ENCODE measurements at regions not wholly inside any gene's neighbourhood (a gene's known extent, or its start where the extent isn't known, plus 50 kb on each side); places are given as distances from the start of the nearest gene placed in this dataset.

DNA sequence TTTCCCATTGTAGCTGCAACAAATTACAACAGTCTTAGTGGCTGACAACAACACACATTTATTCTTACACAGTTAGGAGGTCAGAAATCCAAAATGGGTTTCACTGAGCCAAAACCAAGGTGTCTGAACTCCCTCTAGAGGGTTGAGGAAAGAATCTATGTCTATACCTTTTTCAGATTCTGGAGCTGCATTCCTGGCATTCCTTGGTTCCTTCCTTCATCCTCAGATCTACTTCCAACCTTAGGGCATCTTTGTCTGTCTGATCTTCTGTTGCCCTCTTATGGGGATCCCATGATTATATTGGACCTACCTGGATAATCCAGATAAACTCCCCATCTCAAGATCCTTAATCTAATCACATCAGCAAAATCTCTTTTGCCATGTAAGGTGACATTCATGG, 540.9 kb upstream of the MAP3K7 start:
- POLR2A ChIA-PET (ENCODE audit: low non-redundant PET) = no interaction called here
- Histone ChIP-seq H3K36me3 (ENCODE audit: insufficient read depth, low read length, poor library complexity, severe bottlenecking) (no peaks in the 10 kb centered on the region), H3K4me1 (ENCODE audit: insufficient read depth, low read length, poor library complexity, severe bottlenecking) (no peaks in the 10 kb centered on the region), H3K27ac (ENCODE audit: low read depth, low read length, poor library complexity, severe bottlenecking) (no peak overlapping the region), H3K4me3 (ENCODE audit: low read depth, low read length, poor library complexity, severe bottlenecking) (no peak overlapping the region), H3K27me3 (replicated peaks; ENCODE audit: insufficient read depth, low read depth, low read length, poor library complexity) (no peaks in the 10 kb centered on the region), H3K9me3 (ENCODE audit: low read depth, low read length, poor library complexity, severe bottlenecking) (no peaks in the 10 kb centered on the region)
- intact Hi-C loops (cut with micrococcal nuclease; ENCODE audit: unreplicated experiment) = no loop called here
- BruUV-seq (replicated peaks) = no TSS peak
- DNase-seq (ENCODE audit: low spot score) = no peak
- CTCF ChIA-PET = no interaction called here
- TF ChIP-seq, protein P1, sequence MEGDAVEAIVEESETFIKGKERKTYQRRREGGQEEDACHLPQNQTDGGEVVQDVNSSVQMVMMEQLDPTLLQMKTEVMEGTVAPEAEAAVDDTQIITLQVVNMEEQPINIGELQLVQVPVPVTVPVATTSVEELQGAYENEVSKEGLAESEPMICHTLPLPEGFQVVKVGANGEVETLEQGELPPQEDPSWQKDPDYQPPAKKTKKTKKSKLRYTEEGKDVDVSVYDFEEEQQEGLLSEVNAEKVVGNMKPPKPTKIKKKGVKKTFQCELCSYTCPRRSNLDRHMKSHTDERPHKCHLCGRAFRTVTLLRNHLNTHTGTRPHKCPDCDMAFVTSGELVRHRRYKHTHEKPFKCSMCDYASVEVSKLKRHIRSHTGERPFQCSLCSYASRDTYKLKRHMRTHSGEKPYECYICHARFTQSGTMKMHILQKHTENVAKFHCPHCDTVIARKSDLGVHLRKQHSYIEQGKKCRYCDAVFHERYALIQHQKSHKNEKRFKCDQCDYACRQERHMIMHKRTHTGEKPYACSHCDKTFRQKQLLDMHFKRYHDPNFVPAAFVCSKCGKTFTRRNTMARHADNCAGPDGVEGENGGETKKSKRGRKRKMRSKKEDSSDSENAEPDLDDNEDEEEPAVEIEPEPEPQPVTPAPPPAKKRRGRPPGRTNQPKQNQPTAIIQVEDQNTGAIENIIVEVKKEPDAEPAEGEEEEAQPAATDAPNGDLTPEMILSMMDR (conservative IDR thresholded peaks at IDR 0.05; ENCODE audit: low read depth, low read length) = no peak
- no peak for TF ChIP-seq EZH2 (IDR thresholded peaks at IDR 0.05; ENCODE audit: borderline replicate concordance, low read depth, low read length, poor library complexity, severe bottlenecking)

DNA sequence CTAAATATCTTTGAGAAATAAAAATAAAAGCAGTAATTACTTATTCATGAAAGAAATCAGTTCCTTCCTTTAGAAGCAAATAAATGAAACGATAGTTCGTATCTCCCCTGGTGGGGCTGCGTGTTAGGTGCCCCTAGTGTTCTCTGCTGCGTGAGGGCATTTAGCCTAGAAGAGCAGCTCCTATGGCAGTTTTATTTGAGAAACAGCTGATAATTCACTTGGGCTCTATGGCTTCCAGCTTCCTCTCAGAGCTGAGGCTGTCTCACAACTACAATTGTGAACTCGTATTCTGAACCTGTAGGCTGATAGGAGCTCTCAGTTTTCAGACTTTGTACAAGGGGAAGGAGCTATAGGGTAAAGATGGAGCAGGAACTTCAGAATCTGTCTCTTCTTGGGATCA, 540.0 kb upstream of the MAP3K7 start:
- Histone ChIP-seq H3K27ac (ENCODE audit: low read depth, low read length, poor library complexity, severe bottlenecking) (no peak overlapping the region), H3K36me3 (ENCODE audit: insufficient read depth, low read length, poor library complexity, severe bottlenecking) (no peaks in the 10 kb centered on the region), H3K4me1 (ENCODE audit: insufficient read depth, low read length, poor library complexity, severe bottlenecking) (no peaks in the 10 kb centered on the region), H3K27me3 (replicated peaks; ENCODE audit: insufficient read depth, low read depth, low read length, poor library complexity) (no peaks in the 10 kb centered on the region), H3K9me3 (ENCODE audit: low read depth, low read length, poor library complexity, severe bottlenecking) (no peaks in the 10 kb centered on the region), H3K4me3 (ENCODE audit: low read depth, low read length, poor library complexity, severe bottlenecking) (no peak overlapping the region)
- ChIA-PET CTCF (no interaction called here), POLR2A (ENCODE audit: low non-redundant PET) (no interaction called here)
- intact Hi-C loops (cut with micrococcal nuclease; ENCODE audit: unreplicated experiment) = no loop called here
- no peak for DNase-seq (ENCODE audit: low spot score)
- no TSS peak for BruUV-seq (replicated peaks)
- TF ChIP-seq EZH2 (IDR thresholded peaks at IDR 0.05; ENCODE audit: borderline replicate concordance, low read depth, low read length, poor library complexity, severe bottlenecking) = no peak
- TF ChIP-seq, protein P1 (conservative IDR thresholded peaks at IDR 0.05; ENCODE audit: low read depth, low read length) = no peak

DNA sequence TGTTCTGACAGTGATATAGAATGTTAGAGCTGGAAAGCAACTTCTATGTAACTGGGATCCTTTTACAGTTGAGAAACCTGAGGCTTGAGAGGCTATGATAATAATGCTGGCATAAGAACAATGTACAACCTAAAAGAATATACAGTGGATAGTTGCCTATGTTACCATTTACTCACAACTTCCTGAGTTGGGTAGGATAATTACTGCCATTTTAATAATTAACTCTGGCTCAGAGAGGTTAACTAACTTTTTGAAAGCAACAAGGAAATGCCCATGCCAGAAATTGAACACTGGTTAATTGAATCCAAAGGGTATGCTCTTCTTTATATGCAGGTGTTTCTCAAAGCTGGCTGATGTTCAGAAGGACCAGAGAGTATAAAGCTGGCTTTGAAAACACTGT, 530.7 kb upstream of the MAP3K7 start:
- no peak for DNase-seq (ENCODE audit: low spot score)
- TF ChIP-seq, protein P1 (conservative IDR thresholded peaks at IDR 0.05; ENCODE audit: low read depth, low read length) = no peak
- TF ChIP-seq EZH2 (IDR thresholded peaks at IDR 0.05; ENCODE audit: borderline replicate concordance, low read depth, low read length, poor library complexity, severe bottlenecking) = no peak
- Histone ChIP-seq H3K4me3 (ENCODE audit: low read depth, low read length, poor library complexity, severe bottlenecking) (no peak overlapping the region), H3K27ac (ENCODE audit: low read depth, low read length, poor library complexity, severe bottlenecking) (no peak overlapping the region), H3K27me3 (replicated peaks; ENCODE audit: insufficient read depth, low read depth, low read length, poor library complexity) (no peaks in the 10 kb centered on the region), H3K4me1 (ENCODE audit: insufficient read depth, low read length, poor library complexity, severe bottlenecking) (no peaks in the 10 kb centered on the region), H3K36me3 (ENCODE audit: insufficient read depth, low read length, poor library complexity, severe bottlenecking) (no peaks in the 10 kb centered on the region), H3K9me3 (ENCODE audit: low read depth, low read length, poor library complexity, severe bottlenecking) (no peaks in the 10 kb centered on the region)
- CTCF ChIA-PET = no interaction called here
- no TSS peak for BruUV-seq (replicated peaks)
- intact Hi-C loops (cut with micrococcal nuclease; ENCODE audit: unreplicated experiment) = no loop called here
- POLR2A ChIA-PET (ENCODE audit: low non-redundant PET) = no interaction called here

Data from A673 (cell line).